Nephron progenitor cell (in vitro differentiated cells): ENCODE measurements at regions not wholly inside any gene's neighbourhood (a gene's known extent, or its start where the extent isn't known, plus 50 kb on each side); places are given as distances from the start of the nearest gene placed in this dataset.

Experiments
- DNase-seq: peaks from one replicate; pipeline ENCODE4 v3.0.0; 2021
- H3K27ac Mint-ChIP-seq: 2 replicates; pipeline ENCODE4 v1.8.0; 2021; ENCODE audit warnings: mild to moderate bottlenecking, moderate library complexity, mixed read lengths
- H3K27me3 Mint-ChIP-seq: 2 replicates; pipeline ENCODE4 v1.8.0; 2021; ENCODE audit warnings: mild to moderate bottlenecking, low read depth, mixed read lengths; ENCODE audit not compliant: poor library complexity
- H3K36me3 Mint-ChIP-seq: 2 replicates; pipeline ENCODE4 v1.8.0; 2021; ENCODE audit warnings: low read depth, mixed read lengths
- H3K4me1 Mint-ChIP-seq: 2 replicates; pipeline ENCODE4 v1.8.0; 2021; ENCODE audit warnings: mixed read lengths
- H3K4me3 Mint-ChIP-seq: 2 replicates; pipeline ENCODE4 v1.8.0; 2021; ENCODE audit warnings: mild to moderate bottlenecking, moderate library complexity, mixed read lengths
- H3K9me3 Mint-ChIP-seq: 2 replicates; pipeline ENCODE4 v1.8.0; 2021; ENCODE audit warnings: mild to moderate bottlenecking, moderate library complexity, mixed read lengths
- TF ChIP-seq, protein P1 (sequence below): fragments of 200-600 bp; sonication (generic); IDR thresholded peaks from 2 replicates; pipeline ENCODE4 v1.5.0; 2021; ENCODE audit warnings: antibody characterized with exemption

DNA sequence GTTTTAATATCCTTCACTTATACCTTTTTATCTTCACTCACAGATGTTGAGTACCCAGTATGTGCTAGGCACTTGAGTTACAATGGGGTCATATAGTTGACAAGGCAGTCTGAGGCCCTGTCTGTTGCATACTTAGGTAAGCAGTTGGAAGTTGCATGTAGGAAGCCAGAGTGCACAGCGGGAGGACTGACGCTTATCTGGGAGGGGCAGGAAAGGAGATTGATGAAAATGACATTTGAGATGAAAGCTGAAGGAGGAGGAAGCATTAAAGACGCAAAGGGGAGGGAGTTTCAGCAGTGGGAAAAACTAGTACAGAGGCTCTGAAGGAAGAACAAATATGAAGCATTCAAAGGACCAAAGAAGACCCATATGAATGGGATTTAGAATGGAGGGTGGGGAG lies 266.2 kb downstream of the HTR7 start:
- no peak for DNase-seq
- Mint-ChIP-seq H3K27me3 (no peaks in the 10 kb centered on the region), H3K36me3 (no peaks in the 10 kb centered on the region), H3K4me3 (no peak overlapping the region), H3K9me3 (no peaks in the 10 kb centered on the region), H3K27ac (peak overlapping the region; percentile 17), H3K4me1 (peaks cover 11% of the 10 kb centered on the region)
- TF ChIP-seq, protein P1, sequence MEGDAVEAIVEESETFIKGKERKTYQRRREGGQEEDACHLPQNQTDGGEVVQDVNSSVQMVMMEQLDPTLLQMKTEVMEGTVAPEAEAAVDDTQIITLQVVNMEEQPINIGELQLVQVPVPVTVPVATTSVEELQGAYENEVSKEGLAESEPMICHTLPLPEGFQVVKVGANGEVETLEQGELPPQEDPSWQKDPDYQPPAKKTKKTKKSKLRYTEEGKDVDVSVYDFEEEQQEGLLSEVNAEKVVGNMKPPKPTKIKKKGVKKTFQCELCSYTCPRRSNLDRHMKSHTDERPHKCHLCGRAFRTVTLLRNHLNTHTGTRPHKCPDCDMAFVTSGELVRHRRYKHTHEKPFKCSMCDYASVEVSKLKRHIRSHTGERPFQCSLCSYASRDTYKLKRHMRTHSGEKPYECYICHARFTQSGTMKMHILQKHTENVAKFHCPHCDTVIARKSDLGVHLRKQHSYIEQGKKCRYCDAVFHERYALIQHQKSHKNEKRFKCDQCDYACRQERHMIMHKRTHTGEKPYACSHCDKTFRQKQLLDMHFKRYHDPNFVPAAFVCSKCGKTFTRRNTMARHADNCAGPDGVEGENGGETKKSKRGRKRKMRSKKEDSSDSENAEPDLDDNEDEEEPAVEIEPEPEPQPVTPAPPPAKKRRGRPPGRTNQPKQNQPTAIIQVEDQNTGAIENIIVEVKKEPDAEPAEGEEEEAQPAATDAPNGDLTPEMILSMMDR, result no peak

DNA sequence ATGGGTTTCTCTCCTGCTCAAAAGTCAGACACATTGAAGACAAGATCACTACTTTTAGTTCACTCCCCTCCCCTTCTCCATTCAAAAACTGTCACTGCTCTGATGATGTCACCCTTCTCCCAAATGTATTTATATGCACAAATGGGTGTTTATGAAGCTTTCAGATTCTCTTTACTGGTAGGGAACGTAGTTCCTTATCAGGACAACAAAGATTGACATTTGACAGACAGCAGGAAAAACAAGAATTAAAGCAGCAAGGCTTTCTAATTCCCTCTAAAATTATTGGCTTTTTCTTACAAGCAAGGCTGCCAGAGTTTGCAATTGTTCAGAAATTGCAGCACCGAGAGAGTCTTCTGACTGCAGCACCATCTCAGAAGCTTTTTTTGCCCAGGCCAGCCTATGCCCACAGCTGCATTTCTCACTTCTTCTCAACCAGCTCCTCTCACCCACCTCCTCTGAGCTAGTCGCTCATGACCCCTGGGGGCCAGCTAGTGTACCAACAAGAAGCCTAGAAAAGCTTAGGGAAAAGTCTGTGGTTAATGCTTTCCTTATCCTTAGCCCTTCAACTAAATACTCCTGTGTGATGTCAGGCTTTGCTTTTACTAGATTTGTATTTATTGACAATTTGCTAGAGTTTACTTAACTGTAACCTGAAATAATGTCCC lies 265.1 kb downstream of the HTR7 start:
- Mint-ChIP-seq H3K27ac (no peak overlapping the region), H3K9me3 (no peaks in the 10 kb centered on the region), H3K27me3 (peaks cover 3% of the 10 kb centered on the region), H3K4me3 (no peak overlapping the region), H3K36me3 (no peaks in the 10 kb centered on the region), H3K4me1 (peaks cover 11% of the 10 kb centered on the region)
- DNase-seq, result peak; percentile 57
- TF ChIP-seq, protein P1, result peak; percentile 58

DNA sequence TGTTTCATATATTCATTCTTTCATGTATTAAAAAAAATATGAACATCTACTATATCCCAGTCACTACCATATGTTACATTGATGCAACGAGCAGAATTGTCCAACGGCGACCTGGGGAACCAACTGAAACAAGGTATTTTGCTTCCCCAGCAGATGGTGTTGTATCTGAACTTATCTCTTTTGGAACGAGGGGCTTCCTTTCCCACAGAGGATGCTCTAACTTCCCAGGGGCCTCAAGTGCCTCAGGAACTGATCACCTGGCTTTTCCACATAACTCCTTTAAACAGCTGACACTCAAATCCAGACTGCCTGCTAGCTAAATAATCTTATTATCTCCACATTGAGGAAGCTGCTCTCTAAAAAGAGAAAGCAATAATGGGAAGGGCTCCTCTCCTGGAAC lies 259.3 kb downstream of the HTR7 start:
- no peaks in the 10 kb centered on the region for H3K36me3 Mint-ChIP-seq
- H3K9me3 Mint-ChIP-seq, result peaks cover 14% of the 10 kb centered on the region
- DNase-seq, result no peak
- no peak overlapping the region for H3K27ac Mint-ChIP-seq
- H3K4me1 Mint-ChIP-seq, result no peaks in the 10 kb centered on the region
- H3K27me3 Mint-ChIP-seq, result peaks cover 6% of the 10 kb centered on the region
- TF ChIP-seq, protein P1, result no peak
- H3K4me3 Mint-ChIP-seq, result no peak overlapping the region

DNA sequence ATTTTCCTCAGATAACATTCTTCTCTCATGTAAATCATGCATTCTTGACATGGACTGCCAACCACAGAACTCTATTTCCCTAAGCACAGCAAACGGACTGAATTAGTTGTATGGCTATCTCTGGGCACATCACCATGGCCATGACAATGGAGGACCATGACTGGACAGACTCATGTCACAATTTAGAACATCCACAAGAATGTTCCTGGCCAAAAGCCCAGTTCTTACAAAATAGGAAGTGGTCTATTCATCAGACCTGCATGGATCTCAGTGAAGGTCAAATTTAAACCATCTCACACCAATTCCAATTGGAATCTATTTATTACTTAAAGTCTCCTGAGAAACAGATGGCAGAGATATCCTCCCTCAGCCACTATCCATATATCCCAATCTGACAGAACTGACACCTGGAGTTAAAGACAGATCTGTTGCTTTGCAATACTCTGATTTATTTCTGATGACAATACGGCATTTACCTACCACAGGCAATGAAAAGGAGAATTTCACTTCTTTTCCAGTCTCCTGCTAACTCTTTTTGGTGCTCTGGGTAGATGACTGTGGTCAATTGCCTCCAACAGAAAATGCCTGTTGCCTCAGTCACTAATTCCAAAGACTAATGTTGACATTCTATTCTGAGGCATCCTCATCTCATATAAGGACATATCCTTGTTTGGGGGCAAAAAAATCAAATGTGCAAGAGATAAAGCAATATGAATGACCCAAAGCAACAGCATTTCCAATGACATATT lies 254.8 kb downstream of the HTR7 start:
- Mint-ChIP-seq H3K4me1 (no peaks in the 10 kb centered on the region), H3K27me3 (peaks cover 3% of the 10 kb centered on the region), H3K36me3 (no peaks in the 10 kb centered on the region), H3K27ac (no peak overlapping the region), H3K4me3 (no peak overlapping the region), H3K9me3 (peaks cover 14% of the 10 kb centered on the region)
- no peak for DNase-seq
- TF ChIP-seq, protein P1, result no peak

DNA sequence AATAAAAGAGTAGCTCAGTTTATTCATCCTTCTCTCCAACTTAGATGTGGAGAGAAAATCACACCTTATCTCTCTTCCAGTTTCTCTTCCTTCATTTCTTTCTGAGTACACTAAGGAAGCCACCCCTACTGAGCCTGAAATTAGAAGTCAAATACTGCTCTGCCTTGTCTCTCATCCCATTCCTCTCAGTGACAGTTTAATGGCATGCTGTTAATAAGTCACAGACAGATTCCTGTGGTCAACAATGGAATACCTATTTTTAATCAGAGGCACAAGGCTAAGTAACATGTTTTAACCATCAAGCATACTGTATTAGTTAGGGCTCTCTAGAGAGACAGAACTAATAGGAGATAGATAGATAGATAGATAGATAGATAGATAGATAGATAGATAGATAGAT lies 253.2 kb downstream of the HTR7 start:
- TF ChIP-seq, protein P1, result no peak
- H3K27me3 Mint-ChIP-seq, result peaks cover 3% of the 10 kb centered on the region

More for the DNA sequence above, 253.2 kb downstream of the HTR7 start:
- Mint-ChIP-seq H3K36me3 (no peaks in the 10 kb centered on the region), H3K9me3 (peaks cover 14% of the 10 kb centered on the region), H3K4me3 (no peak overlapping the region), H3K4me1 (no peaks in the 10 kb centered on the region), H3K27ac (no peak overlapping the region)
- DNase-seq, result no peak
